HEK293 (cell line): ENCODE measurements at regions not wholly inside any gene's neighbourhood (a gene's known extent, or its start where the extent isn't known, plus 50 kb on each side); places are given as distances from the start of the nearest gene placed in this dataset.

Source experiments
- CTCF ChIP-seq: fragments of 450-650 bp; formaldehyde crosslinking; IDR thresholded peaks from 2 replicates; pipeline ENCODE4 v1.5.1; 2016; ENCODE audit warnings: missing biosample characterization, missing genetic modification characterization
- GLI2 ChIP-seq: fragments of 450-650 bp; formaldehyde crosslinking; IDR thresholded peaks from 2 replicates; pipeline ENCODE4; 2017; ENCODE audit warnings: missing biosample characterization, missing genetic modification characterization, low read depth, borderline replicate concordance
- GLIS2 ChIP-seq: fragments of 450-650 bp; formaldehyde crosslinking; IDR thresholded peaks from 2 replicates; pipeline ENCODE4 v1.5.1; 2016; ENCODE audit warnings: missing biosample characterization, missing genetic modification characterization
- KLF9 ChIP-seq: fragments of 450-650 bp; formaldehyde crosslinking; IDR thresholded peaks from 2 replicates; pipeline ENCODE4 v1.5.1; 2016; ENCODE audit warnings: missing biosample characterization, missing genetic modification characterization, low read depth
- ZNF10 ChIP-seq: fragments of 450-650 bp; formaldehyde crosslinking; IDR thresholded peaks from 2 replicates; pipeline ENCODE4 v1.5.1; 2017; ENCODE audit warnings: missing biosample characterization, missing genetic modification characterization
- ZNF561 ChIP-seq: fragments of 450-650 bp; IDR thresholded peaks from 2 replicates; pipeline ENCODE4 v1.5.1; 2018; ENCODE audit warnings: missing biosample characterization, missing genetic modification characterization, borderline replicate concordance
- ZNF621 ChIP-seq: fragments of 450-650 bp; formaldehyde crosslinking; IDR thresholded peaks from 2 replicates; pipeline ENCODE4 v1.5.1; 2017; ENCODE audit warnings: missing biosample characterization, missing genetic modification characterization
- ZNF658 ChIP-seq: fragments of 450-650 bp; formaldehyde crosslinking; IDR thresholded peaks from 2 replicates; pipeline ENCODE4; 2016; ENCODE audit warnings: missing biosample characterization, missing genetic modification characterization

DNA sequence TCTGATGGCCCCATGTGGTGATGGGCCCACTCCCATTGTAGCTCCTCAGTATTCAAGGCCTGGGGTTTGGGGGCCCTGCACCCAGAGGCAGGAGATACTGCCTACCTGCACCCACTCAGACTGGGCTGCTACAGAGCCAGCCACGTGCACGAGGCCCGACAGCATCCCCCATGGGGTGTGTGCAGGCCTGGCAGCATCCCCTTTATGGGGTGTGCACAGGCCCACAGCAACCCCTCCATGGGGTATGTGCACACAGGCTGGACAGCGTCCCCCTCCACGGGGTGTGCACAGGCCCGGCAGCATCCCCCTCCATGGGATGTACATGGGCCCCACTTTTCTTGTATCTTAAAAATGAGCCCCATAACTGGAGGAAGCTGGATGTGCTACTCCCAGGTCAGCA is 156.0 kb downstream of the RBFOX3 start:
- no peak for TF ChIP-seq CTCF (tag by site-specific recombination)
- TF ChIP-seq ZNF658 (tag by site-specific recombination), result no peak
- no peak for TF ChIP-seq ZNF561 (tag by site-specific recombination)
- TF ChIP-seq GLIS2 (tag by site-specific recombination), result no peak
- TF ChIP-seq ZNF621 (tag by site-specific recombination), result no peak
- TF ChIP-seq ZNF10, result no peak
- no peak for TF ChIP-seq KLF9 (tag by site-specific recombination)
- no peak for TF ChIP-seq GLI2
